Naive B cell (primary cell): ENCODE measurements at regions not wholly inside any gene's neighbourhood (a gene's known extent, or its start where the extent isn't known, plus 50 kb on each side); places are given as distances from the start of the nearest gene placed in this dataset.

ENCODE experiments used
- ATAC-seq, 2 donors: fragments of 150-1000 bp; cut with Tn5 transposase; 2 replicates each; pipeline ENCODE4 v1.10.0; 2021; ENCODE audit warnings: low read depth in 2 of 2, mild to moderate bottlenecking in 2 of 2, moderate library complexity in 2 of 2
- DNase-seq: peaks from one replicate; pipeline ENCODE4 v3.0.0; 2022
- H3K27ac Mint-ChIP-seq, 6 donors: one replicate each; pipeline ENCODE4 v1.8.0; 2020 to 2022; ENCODE audit warnings: mild to moderate bottlenecking in 6 of 6, mixed read lengths in 6 of 6, moderate library complexity in 5 of 6, inconsistent platforms in 2 of 6
- H3K27me3 Mint-ChIP-seq, 3 donors: one replicate each; pipeline ENCODE4 v1.8.0; 2021 to 2022; ENCODE audit warnings: mixed read lengths in 3 of 3, mild to moderate bottlenecking in 1 of 3
- H3K36me3 Mint-ChIP-seq, 2 donors: one replicate each; pipeline ENCODE4 v1.8.0; 2020 to 2022; ENCODE audit warnings: mixed read lengths in 2 of 2, inconsistent platforms in 1 of 2, mild to moderate bottlenecking in 1 of 2
- H3K4me1 Mint-ChIP-seq, 3 donors: one replicate each; pipeline ENCODE4 v1.8.0; 2020 to 2022; ENCODE audit warnings: mixed read lengths in 3 of 3, inconsistent platforms in 1 of 3, mild to moderate bottlenecking in 1 of 3, moderate library complexity in 1 of 3
- H3K4me3 Mint-ChIP-seq, 8 donors: one replicate each; pipeline ENCODE4 v1.8.0; 2020 to 2022; ENCODE audit warnings: mild to moderate bottlenecking in 8 of 8, mixed read lengths in 8 of 8, moderate library complexity in 8 of 8, inconsistent platforms in 2 of 8
- H3K9me3 Mint-ChIP-seq, 7 donors: one replicate each; pipeline ENCODE4 v1.8.0; 2020 to 2022; ENCODE audit warnings: mixed read lengths in 7 of 7, mild to moderate bottlenecking in 5 of 7, inconsistent platforms in 2 of 7, moderate library complexity in 1 of 7

- ATAC-seq (no peak), DNase-seq (no peak)
- Mint-ChIP-seq H3K27me3 (peaks cover 0 to 6% (median 0%) of the 10 kb centered on the region in 3 donors), H3K4me3 (no peak overlapping the region), H3K9me3 (peaks cover 0 to 5% (median 4%) of the 10 kb centered on the region in 7 donors), H3K36me3 (no peaks in the 10 kb centered on the region), H3K4me1 (no peaks in the 10 kb centered on the region), H3K27ac (no peak overlapping the region)
Measured at GRCh38 chr5:88425124-88425523, 156.5 kb upstream of the TMEM161B start.

- H3K27me3 Mint-ChIP-seq, result peaks cover 2 to 6% (median 4%) of the 10 kb centered on the region in 3 donors
- DNase-seq (no peak), ATAC-seq (no peak)
- H3K4me3 Mint-ChIP-seq, result no peak overlapping the region
- no peaks in the 10 kb centered on the region for H3K4me1 Mint-ChIP-seq
- peaks cover 0 to 2% (median 0%) of the 10 kb centered on the region in 7 donors for H3K9me3 Mint-ChIP-seq
- no peak overlapping the region for H3K27ac Mint-ChIP-seq
- H3K36me3 Mint-ChIP-seq, result no peaks in the 10 kb centered on the region
Measured at GRCh38 chr5:88419931-88420330, 151.3 kb upstream of the TMEM161B start.

GRCh38 chr5:88407341-88407740, 138.7 kb upstream of the TMEM161B start:
- H3K4me3 Mint-ChIP-seq, result no peak overlapping the region
- no peaks in the 10 kb centered on the region for H3K36me3 Mint-ChIP-seq
- H3K27ac Mint-ChIP-seq, result no peak overlapping the region
- DNase-seq (no peak), ATAC-seq (no peak)
- H3K27me3 Mint-ChIP-seq, result peaks cover 0 to 6% (median 0%) of the 10 kb centered on the region in 3 donors
- no peaks in the 10 kb centered on the region for H3K9me3 Mint-ChIP-seq
- no peaks in the 10 kb centered on the region for H3K4me1 Mint-ChIP-seq

- Mint-ChIP-seq H3K4me3 (no peak overlapping the region), H3K27me3 (peaks cover 4 to 14% (median 9%) of the 10 kb centered on the region in 3 donors), H3K9me3 (peaks cover 0 to 2% (median 0%) of the 10 kb centered on the region in 7 donors), H3K4me1 (no peaks in the 10 kb centered on the region), H3K36me3 (no peaks in the 10 kb centered on the region), H3K27ac (no peak overlapping the region)
- DNase-seq (no peak), ATAC-seq (no peak)
Measured at GRCh38 chr5:88405783-88406182, 137.1 kb upstream of the TMEM161B start.

- Mint-ChIP-seq H3K27ac (no peak overlapping the region), H3K27me3 (peaks cover 9 to 19% (median 10%) of the 10 kb centered on the region in 3 donors), H3K9me3 (peaks cover 0 to 2% (median 0%) of the 10 kb centered on the region in 7 donors), H3K4me1 (no peaks in the 10 kb centered on the region), H3K4me3 (no peak overlapping the region), H3K36me3 (no peaks in the 10 kb centered on the region)
- DNase-seq, result no peak
- ATAC-seq, result no peak
Measured at GRCh38 chr5:88404405-88404804, 135.8 kb upstream of the TMEM161B start.

GRCh38 chr5:88401686-88402085, 133.0 kb upstream of the TMEM161B start:
- no peak for DNase-seq
- Mint-ChIP-seq H3K4me1 (peaks cover 0 to 3% (median 2%) of the 10 kb centered on the region in 3 donors), H3K27ac (no peak overlapping the region), H3K36me3 (no peaks in the 10 kb centered on the region), H3K27me3 (peaks cover 11 to 21% (median 13%) of the 10 kb centered on the region in 3 donors), H3K4me3 (no peak overlapping the region), H3K9me3 (peaks cover 0 to 2% (median 0%) of the 10 kb centered on the region in 7 donors)
- no peak for ATAC-seq

- ATAC-seq, result no peak
- no peak for DNase-seq
- peaks cover 0 to 3% (median 2%) of the 10 kb centered on the region in 3 donors for H3K4me1 Mint-ChIP-seq
- peaks cover 0 to 2% (median 0%) of the 10 kb centered on the region in 7 donors for H3K9me3 Mint-ChIP-seq
- no peaks in the 10 kb centered on the region for H3K36me3 Mint-ChIP-seq
- peaks cover 15 to 26% (median 18%) of the 10 kb centered on the region in 3 donors for H3K27me3 Mint-ChIP-seq
- no peak overlapping the region for H3K4me3 Mint-ChIP-seq
- no peak overlapping the region for H3K27ac Mint-ChIP-seq
Measured at GRCh38 chr5:88401228-88401627, 132.6 kb upstream of the TMEM161B start.

- Mint-ChIP-seq H3K4me3 (no peak overlapping the region), H3K9me3 (peaks cover 0 to 2% (median 0%) of the 10 kb centered on the region in 7 donors), H3K27me3 (peaks cover 18 to 29% (median 20%) of the 10 kb centered on the region in 3 donors), H3K27ac (no peak overlapping the region), H3K36me3 (no peaks in the 10 kb centered on the region), H3K4me1 (peaks cover 0 to 3% (median 2%) of the 10 kb centered on the region in 3 donors)
- DNase-seq (no peak), ATAC-seq (no peak)
Measured at GRCh38 chr5:88399561-88399960, 130.9 kb upstream of the TMEM161B start.

- ATAC-seq, result no peak
- peaks cover 18 to 29% (median 20%) of the 10 kb centered on the region in 3 donors for H3K27me3 Mint-ChIP-seq
Measured at GRCh38 chr5:88398316-88398715, 129.7 kb upstream of the TMEM161B start.

GRCh38 chr5:88396751-88397281, 128.2 kb upstream of the TMEM161B start:
- DNase-seq, result no peak
- Mint-ChIP-seq H3K4me3 (no peak overlapping the region), H3K4me1 (peaks cover 0 to 3% (median 2%) of the 10 kb centered on the region in 3 donors), H3K27ac (no peak overlapping the region), H3K27me3 (peaks cover 18 to 29% (median 20%) of the 10 kb centered on the region in 3 donors), H3K9me3 (peaks cover 0 to 2% (median 0%) of the 10 kb centered on the region in 7 donors), H3K36me3 (no peaks in the 10 kb centered on the region)
- ATAC-seq, result no peak

More at GRCh38 chr5:88398316-88398715, 129.7 kb upstream of the TMEM161B start:
- H3K9me3 Mint-ChIP-seq, result peaks cover 0 to 2% (median 0%) of the 10 kb centered on the region in 7 donors
- H3K4me3 Mint-ChIP-seq, result no peak overlapping the region
- H3K36me3 Mint-ChIP-seq, result no peaks in the 10 kb centered on the region
- DNase-seq, result no peak
- peaks cover 0 to 3% (median 2%) of the 10 kb centered on the region in 3 donors for H3K4me1 Mint-ChIP-seq
- no peak overlapping the region for H3K27ac Mint-ChIP-seq

GRCh38 chr5:88396000-88396535, 127.4 kb upstream of the TMEM161B start:
- H3K9me3 Mint-ChIP-seq, result peaks cover 0 to under 1% (median 0%) of the 10 kb centered on the region in 7 donors
- DNase-seq, result no peak
- ATAC-seq, result no peak
- H3K27ac Mint-ChIP-seq, result no peak overlapping the region
- H3K27me3 Mint-ChIP-seq, result peaks cover 13 to 23% (median 15%) of the 10 kb centered on the region in 3 donors
- peaks cover 0 to 3% (median 2%) of the 10 kb centered on the region in 3 donors for H3K4me1 Mint-ChIP-seq
- no peak overlapping the region for H3K4me3 Mint-ChIP-seq
- H3K36me3 Mint-ChIP-seq, result no peaks in the 10 kb centered on the region

GRCh38 chr5:88395264-88395663, 126.6 kb upstream of the TMEM161B start:
- ATAC-seq, result no peak
- no peaks in the 10 kb centered on the region for H3K36me3 Mint-ChIP-seq
- H3K9me3 Mint-ChIP-seq, result no peaks in the 10 kb centered on the region
- H3K27ac Mint-ChIP-seq, result no peak overlapping the region
- peaks cover 0 to 3% (median 2%) of the 10 kb centered on the region in 3 donors for H3K4me1 Mint-ChIP-seq
- H3K4me3 Mint-ChIP-seq, result no peak overlapping the region
- H3K27me3 Mint-ChIP-seq, result peaks cover 10 to 20% (median 10%) of the 10 kb centered on the region in 3 donors
- no peak for DNase-seq

GRCh38 chr5:88394536-88395175, 126.0 kb upstream of the TMEM161B start:
- Mint-ChIP-seq H3K9me3 (no peaks in the 10 kb centered on the region), H3K27me3 (peaks cover 8 to 20% (median 9%) of the 10 kb centered on the region in 3 donors), H3K36me3 (no peaks in the 10 kb centered on the region), H3K27ac (no peak overlapping the region), H3K4me3 (no peak overlapping the region), H3K4me1 (peaks cover 0 to 3% (median 2%) of the 10 kb centered on the region in 3 donors)
- no peak for ATAC-seq
- no peak for DNase-seq
